SK-N-SH (cell line): ENCODE measurements at regions not wholly inside any gene's neighbourhood (a gene's known extent, or its start where the extent isn't known, plus 50 kb on each side); places are given as distances from the start of the nearest gene placed in this dataset.

Experiments used
- EP300 ChIP-seq, 2 experiments: IDR thresholded peaks; 2 replicates each; pipeline versions ENCODE4 v1.4.0 to v1.6.1; 2012; ENCODE audit warnings: borderline replicate concordance in 1 of 2, low read depth in 1 of 2, low read length in 1 of 2
- JUND ChIP-seq: IDR thresholded peaks from 2 replicates; pipeline ENCODE4 v1.4.0; 2012
- MXI1 ChIP-seq: IDR thresholded peaks from 2 replicates; pipeline ENCODE4 v1.6.1; 2012; ENCODE audit warnings: mild to moderate bottlenecking, low read depth, low read length, improper control_type of control experiment
- NRF1 ChIP-seq: IDR thresholded peaks from 2 replicates; pipeline ENCODE4 v1.6.1; 2012; ENCODE audit warnings: low read depth, mild to moderate bottlenecking, low read length
- POLR2AphosphoS5 ChIP-seq: IDR thresholded peaks from 2 replicates; pipeline ENCODE4 v1.6.1; 2012; ENCODE audit warnings: low read depth, low read length
- RFX5 ChIP-seq: IDR thresholded peaks from 2 replicates; pipeline ENCODE4 v1.6.1; 2012; ENCODE audit warnings: mild to moderate bottlenecking, improper control_type of control experiment, low read length
- SIN3A ChIP-seq: IDR thresholded peaks from 2 replicates; pipeline ENCODE4 v1.6.1; 2012; ENCODE audit warnings: low read depth, mild to moderate bottlenecking, low read length, moderate library complexity, borderline replicate concordance
- TCF12 ChIP-seq: IDR thresholded peaks from 2 replicates; pipeline ENCODE4 v1.4.0; 2012
- YY1 ChIP-seq: IDR thresholded peaks from 2 replicates; pipeline ENCODE4 v1.4.0; 2012; ENCODE audit warnings: low read depth, mild to moderate bottlenecking
- TF ChIP-seq, protein P1 (sequence below): IDR thresholded peaks from 2 replicates; pipeline ENCODE4 v1.4.0; 2012; ENCODE audit warnings: low read depth
- TF ChIP-seq, protein P2 (sequence below): fragments of 200-600 bp; sonication (generic); IDR thresholded peaks from 2 replicates; pipeline ENCODE4 v1.6.1; 2017; ENCODE audit warnings: antibody characterized with exemption, mild to moderate bottlenecking, moderate library complexity
- TF ChIP-seq, protein P3 (sequence below): fragments of 150-350 bp; IDR thresholded peaks from 2 replicates; pipeline ENCODE4 v1.6.1; 2017; ENCODE audit warnings: antibody characterized with exemption, low read length, low read depth, borderline replicate concordance

DNA sequence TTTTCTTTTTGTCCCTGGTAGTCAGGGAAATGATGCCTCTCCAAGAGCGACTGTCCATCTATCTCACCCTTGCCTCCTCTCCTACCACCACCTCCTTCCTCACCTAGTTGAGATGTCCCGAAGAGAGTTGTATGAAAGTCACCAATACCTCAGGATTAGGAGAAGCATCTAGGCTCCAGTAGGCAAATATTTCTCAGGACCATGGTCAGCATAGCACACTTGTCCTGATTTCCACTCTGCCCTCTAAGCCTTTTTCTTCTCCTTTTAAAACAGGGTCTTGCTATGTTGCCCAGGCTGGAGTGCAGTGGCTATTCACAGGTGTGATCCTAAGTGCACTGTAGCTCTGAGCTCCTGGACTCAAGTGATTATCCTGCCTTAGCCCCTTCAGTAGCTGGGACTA lies 268.4 kb upstream of the PELI2 start:
- no peak for TF ChIP-seq MXI1
- TF ChIP-seq, protein P1, sequence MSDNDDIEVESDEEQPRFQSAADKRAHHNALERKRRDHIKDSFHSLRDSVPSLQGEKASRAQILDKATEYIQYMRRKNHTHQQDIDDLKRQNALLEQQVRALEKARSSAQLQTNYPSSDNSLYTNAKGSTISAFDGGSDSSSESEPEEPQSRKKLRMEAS = no peak
- TF ChIP-seq, protein P2, sequence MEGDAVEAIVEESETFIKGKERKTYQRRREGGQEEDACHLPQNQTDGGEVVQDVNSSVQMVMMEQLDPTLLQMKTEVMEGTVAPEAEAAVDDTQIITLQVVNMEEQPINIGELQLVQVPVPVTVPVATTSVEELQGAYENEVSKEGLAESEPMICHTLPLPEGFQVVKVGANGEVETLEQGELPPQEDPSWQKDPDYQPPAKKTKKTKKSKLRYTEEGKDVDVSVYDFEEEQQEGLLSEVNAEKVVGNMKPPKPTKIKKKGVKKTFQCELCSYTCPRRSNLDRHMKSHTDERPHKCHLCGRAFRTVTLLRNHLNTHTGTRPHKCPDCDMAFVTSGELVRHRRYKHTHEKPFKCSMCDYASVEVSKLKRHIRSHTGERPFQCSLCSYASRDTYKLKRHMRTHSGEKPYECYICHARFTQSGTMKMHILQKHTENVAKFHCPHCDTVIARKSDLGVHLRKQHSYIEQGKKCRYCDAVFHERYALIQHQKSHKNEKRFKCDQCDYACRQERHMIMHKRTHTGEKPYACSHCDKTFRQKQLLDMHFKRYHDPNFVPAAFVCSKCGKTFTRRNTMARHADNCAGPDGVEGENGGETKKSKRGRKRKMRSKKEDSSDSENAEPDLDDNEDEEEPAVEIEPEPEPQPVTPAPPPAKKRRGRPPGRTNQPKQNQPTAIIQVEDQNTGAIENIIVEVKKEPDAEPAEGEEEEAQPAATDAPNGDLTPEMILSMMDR = no peak
- TF ChIP-seq JUND = no peak
- no peak for TF ChIP-seq SIN3A
- no peak for TF ChIP-seq EP300 (IDR thresholded peaks at IDR 0.05; ENCODE audit: borderline replicate concordance in 1 of 2, low read depth in 1 of 2, low read length in 1 of 2)
- TF ChIP-seq POLR2AphosphoS5 = no peak
- TF ChIP-seq NRF1 = no peak
- TF ChIP-seq RFX5 = no peak
- TF ChIP-seq, protein P3, sequence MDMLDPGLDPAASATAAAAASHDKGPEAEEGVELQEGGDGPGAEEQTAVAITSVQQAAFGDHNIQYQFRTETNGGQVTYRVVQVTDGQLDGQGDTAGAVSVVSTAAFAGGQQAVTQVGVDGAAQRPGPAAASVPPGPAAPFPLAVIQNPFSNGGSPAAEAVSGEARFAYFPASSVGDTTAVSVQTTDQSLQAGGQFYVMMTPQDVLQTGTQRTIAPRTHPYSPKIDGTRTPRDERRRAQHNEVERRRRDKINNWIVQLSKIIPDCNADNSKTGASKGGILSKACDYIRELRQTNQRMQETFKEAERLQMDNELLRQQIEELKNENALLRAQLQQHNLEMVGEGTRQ = no peak
- TF ChIP-seq YY1 = no peak
- no peak for TF ChIP-seq TCF12
